Astrocyte (in vitro differentiated cells and primary cell): ENCODE measurements at regions not wholly inside any gene's neighbourhood (a gene's known extent, or its start where the extent isn't known, plus 50 kb on each side); places are given as distances from the start of the nearest gene placed in this dataset.

Source experiments
- EZH2 ChIP-seq: IDR thresholded peaks from 2 replicates; pipeline ENCODE4 v1.6.1; 2012; ENCODE audit warnings: mild to moderate bottlenecking, low read length, inconsistent platforms; ENCODE audit not compliant: insufficient read depth
- TF ChIP-seq, protein P1 (sequence below): IDR thresholded peaks from 2 replicates; pipeline ENCODE4 v1.5.1; 2011; ENCODE audit warnings: low read depth, mild to moderate bottlenecking, inconsistent platforms, low read length, moderate library complexity; ENCODE audit not compliant: insufficient read depth

DNA sequence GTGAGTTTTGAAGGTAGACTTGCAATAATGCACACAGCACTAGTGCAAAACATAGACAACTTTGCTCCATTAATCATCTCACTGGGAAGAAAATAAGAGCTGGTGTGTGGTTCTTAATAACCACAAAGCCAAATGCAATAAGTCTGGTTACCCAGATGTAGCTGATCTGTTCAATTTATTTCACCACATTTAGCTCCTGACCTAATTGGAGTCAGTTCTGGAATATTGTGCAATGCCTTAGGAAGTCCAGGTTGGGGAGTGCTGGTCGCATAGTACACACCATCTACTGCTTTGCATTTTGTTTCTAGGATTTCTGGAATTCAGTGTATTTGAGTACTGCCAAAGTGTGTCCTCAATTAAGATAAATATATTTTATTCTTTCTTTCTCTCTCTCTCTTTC is 483.3 kb upstream of the SPRY2 start:
- TF ChIP-seq, protein P1, sequence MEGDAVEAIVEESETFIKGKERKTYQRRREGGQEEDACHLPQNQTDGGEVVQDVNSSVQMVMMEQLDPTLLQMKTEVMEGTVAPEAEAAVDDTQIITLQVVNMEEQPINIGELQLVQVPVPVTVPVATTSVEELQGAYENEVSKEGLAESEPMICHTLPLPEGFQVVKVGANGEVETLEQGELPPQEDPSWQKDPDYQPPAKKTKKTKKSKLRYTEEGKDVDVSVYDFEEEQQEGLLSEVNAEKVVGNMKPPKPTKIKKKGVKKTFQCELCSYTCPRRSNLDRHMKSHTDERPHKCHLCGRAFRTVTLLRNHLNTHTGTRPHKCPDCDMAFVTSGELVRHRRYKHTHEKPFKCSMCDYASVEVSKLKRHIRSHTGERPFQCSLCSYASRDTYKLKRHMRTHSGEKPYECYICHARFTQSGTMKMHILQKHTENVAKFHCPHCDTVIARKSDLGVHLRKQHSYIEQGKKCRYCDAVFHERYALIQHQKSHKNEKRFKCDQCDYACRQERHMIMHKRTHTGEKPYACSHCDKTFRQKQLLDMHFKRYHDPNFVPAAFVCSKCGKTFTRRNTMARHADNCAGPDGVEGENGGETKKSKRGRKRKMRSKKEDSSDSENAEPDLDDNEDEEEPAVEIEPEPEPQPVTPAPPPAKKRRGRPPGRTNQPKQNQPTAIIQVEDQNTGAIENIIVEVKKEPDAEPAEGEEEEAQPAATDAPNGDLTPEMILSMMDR: no peak
- no peak for TF ChIP-seq EZH2
